GM10248 (cell line): ENCODE measurements at regions not wholly inside any gene's neighbourhood (a gene's known extent, or its start where the extent isn't known, plus 50 kb on each side); places are given as distances from the start of the nearest gene placed in this dataset.

Source experiments
- CTCF ChIA-PET: fragments of 300-600 bp; sonication (Branson Sonifier 250); formaldehyde crosslinking; extraction: SDS; loops from one replicate; lab custom pipeline; 2021; ENCODE audit warnings: antibody characterized with exemption; lab: Yijun Ruan, JAX
- POLR2A ChIA-PET: fragments of 350-650 bp; sonication (Branson Sonifier 250); formaldehyde crosslinking; extraction: SDS; loops from one replicate; lab custom pipeline; 2020; ENCODE audit warnings: antibody characterized with exemption; lab: Yijun Ruan, JAX
- DNase-seq: peaks from one replicate; pipeline ENCODE4 v3.0.0; 2012; ENCODE audit errors: extremely low spot score
- CTCF ChIP-seq: IDR thresholded peaks from 2 replicates; pipeline ENCODE4 v1.5.1; 2012; ENCODE audit warnings: mild to moderate bottlenecking, low read depth; ENCODE audit errors: extremely low read depth, missing control alignments, control extremely low read depth

- ChIA-PET POLR2A (no interaction called here), CTCF (interaction anchor here (1.6 kb wide), 1 partner anchor 10 kb away, joined by 4 read pairs; no protein-coding TSS in a partner anchor)
- TF ChIP-seq CTCF: no peak
- DNase-seq: no peak
These were observed 230.7 kb upstream of the PRKD1 start for GRCh38 chr14:30158299-30158698.

- POLR2A ChIA-PET: no interaction called here
- no peak for DNase-seq
- CTCF ChIA-PET: no interaction called here
- no peak for TF ChIP-seq CTCF
These were observed 231.7 kb upstream of the PRKD1 start for GRCh38 chr14:30159374-30159773.

GRCh38 chr14:30160608-30161007 lies 233.0 kb upstream of the PRKD1 start:
- no peak for DNase-seq
- CTCF ChIA-PET: no interaction called here
- TF ChIP-seq CTCF: no peak
- POLR2A ChIA-PET: no interaction called here

GRCh38 chr14:30162066-30162465 lies 234.4 kb upstream of the PRKD1 start:
- no peak for DNase-seq
- no peak for TF ChIP-seq CTCF
- POLR2A ChIA-PET: no interaction called here
- CTCF ChIA-PET: no interaction called here

- no peak for TF ChIP-seq CTCF
- no peak for DNase-seq
- POLR2A ChIA-PET: no interaction called here
- CTCF ChIA-PET: no interaction called here
These were observed 237.6 kb upstream of the PRKD1 start for GRCh38 chr14:30165255-30165654.

GRCh38 chr14:30177781-30178180 lies 250.1 kb upstream of the PRKD1 start:
- POLR2A ChIA-PET: interaction anchor here (0.7 kb wide), 1 partner anchor 308 kb away, joined by 3 read pairs; no protein-coding TSS in a partner anchor
- DNase-seq: no peak
- CTCF ChIA-PET: interaction anchor here (1.2 to 1.7 kb wide), 4 partner anchors 9 to 45 kb away, joined by 3 to 6 read pairs (median 3); no protein-coding TSS in a partner anchor
- no peak for TF ChIP-seq CTCF
